ENCODE measurements at regions not wholly inside any gene's neighbourhood (a gene's known extent, or its start where the extent isn't known, plus 50 kb on each side); places are given as distances from the start of the nearest gene placed in this dataset.
"Not testable (repeated sequence)": the region's sequence is repeated elsewhere in the genome, so short reads cannot be mapped to it uniquely, and the experiment has no call there.

DNA sequence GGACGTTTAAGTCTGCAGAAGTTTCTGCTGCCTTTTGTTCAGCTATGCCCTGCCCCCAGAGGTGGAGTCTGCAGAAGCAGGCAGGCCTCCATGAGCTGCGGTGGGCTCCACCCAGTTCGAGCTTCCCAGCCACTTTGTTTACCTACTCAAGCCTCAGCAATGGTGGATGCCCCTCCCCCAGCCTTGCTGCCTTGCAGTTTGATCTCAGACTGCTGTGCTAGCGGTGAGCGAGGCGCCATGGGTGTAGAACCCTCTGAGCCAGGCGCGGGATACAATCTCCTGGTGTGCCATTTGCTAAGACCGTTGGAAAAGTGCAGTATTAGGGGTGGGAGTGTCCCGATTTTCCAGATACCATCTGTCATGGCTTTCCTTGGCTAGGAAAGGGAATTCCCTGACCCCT lies 351.4 kb upstream of the MTNR1B start:
- not testable (repeated sequence) for TF ChIP-seq EP300 (conservative IDR thresholded peaks at IDR 0.05; ENCODE audit: poor library complexity, severe bottlenecking); MXI1 (conservative IDR thresholded peaks at IDR 0.05; ENCODE audit: poor library complexity, severe bottlenecking); EZH2 (IDR thresholded peaks at IDR 0.05; ENCODE audit: borderline replicate concordance, insufficient read depth, low read length, poor library complexity, severe bottlenecking); POLR2AphosphoS5 (IDR thresholded peaks at IDR 0.05)
- TF ChIP-seq, protein P1, sequence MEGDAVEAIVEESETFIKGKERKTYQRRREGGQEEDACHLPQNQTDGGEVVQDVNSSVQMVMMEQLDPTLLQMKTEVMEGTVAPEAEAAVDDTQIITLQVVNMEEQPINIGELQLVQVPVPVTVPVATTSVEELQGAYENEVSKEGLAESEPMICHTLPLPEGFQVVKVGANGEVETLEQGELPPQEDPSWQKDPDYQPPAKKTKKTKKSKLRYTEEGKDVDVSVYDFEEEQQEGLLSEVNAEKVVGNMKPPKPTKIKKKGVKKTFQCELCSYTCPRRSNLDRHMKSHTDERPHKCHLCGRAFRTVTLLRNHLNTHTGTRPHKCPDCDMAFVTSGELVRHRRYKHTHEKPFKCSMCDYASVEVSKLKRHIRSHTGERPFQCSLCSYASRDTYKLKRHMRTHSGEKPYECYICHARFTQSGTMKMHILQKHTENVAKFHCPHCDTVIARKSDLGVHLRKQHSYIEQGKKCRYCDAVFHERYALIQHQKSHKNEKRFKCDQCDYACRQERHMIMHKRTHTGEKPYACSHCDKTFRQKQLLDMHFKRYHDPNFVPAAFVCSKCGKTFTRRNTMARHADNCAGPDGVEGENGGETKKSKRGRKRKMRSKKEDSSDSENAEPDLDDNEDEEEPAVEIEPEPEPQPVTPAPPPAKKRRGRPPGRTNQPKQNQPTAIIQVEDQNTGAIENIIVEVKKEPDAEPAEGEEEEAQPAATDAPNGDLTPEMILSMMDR (IDR thresholded peaks at IDR 0.05; ENCODE audit: poor library complexity, severe bottlenecking), result not testable (repeated sequence)

Data from neural cell (in vitro differentiated cells).